Renal cortex interstitium (tissue), 11 donors: ENCODE measurements at regions not wholly inside any gene's neighbourhood (a gene's known extent, or its start where the extent isn't known, plus 50 kb on each side); places are given as distances from the start of the nearest gene placed in this dataset.
A peak's percentile ranks its signal among the peaks of the same experiment; 100 is the strongest.

Source experiments
- DNase-seq, 11 donors: peaks; one replicate each; pipeline ENCODE4 v3.0.0-alpha.2; 2013; ENCODE audit warnings: low read depth in 9 of 11, low spot score in 4 of 11; ENCODE audit errors: extremely low read depth in 1 of 11

GRCh38 chr7:121578669-121579068 is 182.6 kb upstream of the FAM3C start:
- DNase-seq, result no peak

DNA sequence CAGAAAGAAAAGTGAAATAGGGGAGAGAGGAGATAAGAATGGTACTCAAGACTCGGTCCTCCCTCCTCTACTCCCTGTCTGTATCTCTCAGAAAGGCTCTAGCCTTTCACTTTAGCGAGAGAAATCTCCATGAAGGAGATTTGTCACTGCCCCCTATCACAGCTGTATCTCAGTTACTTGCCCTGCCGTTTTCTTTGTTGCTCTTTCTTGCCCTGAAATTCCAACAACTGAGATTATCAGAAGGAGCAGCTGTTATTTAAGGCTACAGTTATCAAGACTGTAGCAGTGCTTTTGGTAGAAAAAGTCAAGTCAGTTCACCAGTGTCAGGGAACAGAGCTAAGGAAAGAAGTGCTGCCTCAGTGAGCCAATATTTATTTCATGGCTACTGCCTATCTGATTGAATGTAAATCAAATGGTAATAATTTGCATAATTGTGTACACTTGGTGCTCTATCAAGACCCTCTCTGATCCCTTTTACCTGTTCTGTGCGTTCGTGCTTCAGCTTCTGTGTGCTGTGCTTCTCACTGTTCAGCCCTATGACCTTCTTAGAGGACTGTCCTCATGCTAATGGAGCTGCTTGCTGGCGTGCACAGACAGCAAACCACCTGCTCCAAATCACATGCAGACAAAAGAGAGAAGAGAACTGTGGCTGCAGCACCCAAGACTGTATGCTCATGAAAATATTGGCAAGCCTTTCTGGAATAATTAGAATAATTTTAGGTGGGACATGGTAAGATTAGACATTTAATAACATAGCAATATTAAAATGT is 180.2 kb upstream of the FAM3C start:
- no peak for DNase-seq

- DNase-seq, result no peak
These were observed 179.2 kb upstream of the FAM3C start for GRCh38 chr7:121575194-121575765.

DNA sequence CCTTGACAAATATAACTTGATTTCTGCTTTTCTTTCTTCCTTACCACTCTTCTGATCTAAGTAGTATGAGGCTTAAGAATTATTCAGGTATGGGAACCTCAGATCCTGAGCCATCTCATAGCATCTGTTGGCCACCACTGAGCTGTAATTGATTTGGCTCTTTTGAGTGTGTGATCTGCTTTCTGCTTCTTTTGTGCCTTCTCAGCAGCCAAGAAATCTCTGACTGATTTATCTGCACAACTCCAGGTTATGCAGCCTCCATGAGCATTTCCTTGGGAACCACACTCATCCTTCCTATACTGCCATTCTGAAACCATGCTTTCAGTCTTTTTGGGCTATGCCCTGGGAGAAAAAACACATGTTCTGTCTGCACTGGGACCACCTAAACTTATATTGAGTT is 178.0 kb upstream of the FAM3C start:
- no peak for DNase-seq

- DNase-seq, result no peak
These were observed 176.5 kb upstream of the FAM3C start for GRCh38 chr7:121572615-121573014.

DNA sequence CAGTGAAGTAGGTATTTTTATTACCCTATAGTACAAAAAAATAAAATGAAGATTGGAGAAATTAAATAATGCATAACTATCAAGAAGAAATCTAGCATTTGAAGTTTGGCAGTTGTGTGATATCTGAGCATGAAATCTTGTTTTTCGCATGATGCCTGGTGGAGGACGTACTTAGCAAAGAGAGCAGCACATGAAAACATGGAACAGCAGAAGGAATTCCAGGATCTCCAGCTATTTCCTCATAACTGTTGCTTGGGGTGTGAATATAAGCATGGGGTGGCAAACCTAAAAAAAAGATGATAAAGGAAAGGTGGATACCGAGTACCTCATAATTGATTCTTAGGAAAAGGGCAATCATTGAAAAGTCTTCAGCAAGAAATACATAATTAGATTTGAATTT is 174.3 kb upstream of the FAM3C start:
- no peak for DNase-seq

- DNase-seq, result no peak
These were observed 167.1 kb upstream of the FAM3C start for GRCh38 chr7:121563177-121563576.

- DNase-seq, result no peak
These were observed 166.2 kb upstream of the FAM3C start for GRCh38 chr7:121562259-121562658.

- DNase-seq, result no peak
These were observed 165.6 kb upstream of the FAM3C start for GRCh38 chr7:121561717-121562116.

DNA sequence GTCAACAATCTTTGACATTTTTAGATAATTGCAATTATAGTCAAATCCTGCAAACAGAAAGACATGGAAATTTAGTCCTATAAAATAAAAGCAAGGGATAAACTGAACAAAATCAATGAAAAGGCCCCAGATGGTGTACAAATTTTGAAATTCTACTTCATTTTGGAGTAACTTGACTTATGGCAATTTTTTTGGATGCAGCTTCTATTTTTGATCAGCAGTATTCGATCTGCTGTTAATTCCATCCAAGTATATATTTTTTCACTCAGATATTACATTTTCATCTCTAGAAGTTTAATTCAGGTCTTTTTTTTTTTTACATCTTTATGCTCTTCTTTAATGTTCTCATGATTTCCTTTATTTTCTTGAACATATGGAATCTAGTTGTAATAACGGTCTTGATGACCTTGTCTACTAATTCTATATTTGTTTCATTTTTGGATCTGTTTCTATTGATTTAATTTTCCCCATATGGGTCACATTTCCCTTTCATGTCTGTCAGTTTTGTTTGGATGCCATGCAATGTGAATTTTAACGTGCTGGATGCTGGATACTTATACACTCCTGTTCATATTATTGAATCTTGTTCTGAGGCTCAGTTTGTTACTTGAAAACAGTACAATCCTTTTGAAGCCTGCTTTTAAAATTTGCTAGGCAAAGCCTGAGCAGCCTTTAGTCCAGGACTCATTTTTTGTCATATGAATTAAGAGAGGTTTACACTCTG is 164.3 kb upstream of the FAM3C start:
- DNase-seq, result no peak

DNA sequence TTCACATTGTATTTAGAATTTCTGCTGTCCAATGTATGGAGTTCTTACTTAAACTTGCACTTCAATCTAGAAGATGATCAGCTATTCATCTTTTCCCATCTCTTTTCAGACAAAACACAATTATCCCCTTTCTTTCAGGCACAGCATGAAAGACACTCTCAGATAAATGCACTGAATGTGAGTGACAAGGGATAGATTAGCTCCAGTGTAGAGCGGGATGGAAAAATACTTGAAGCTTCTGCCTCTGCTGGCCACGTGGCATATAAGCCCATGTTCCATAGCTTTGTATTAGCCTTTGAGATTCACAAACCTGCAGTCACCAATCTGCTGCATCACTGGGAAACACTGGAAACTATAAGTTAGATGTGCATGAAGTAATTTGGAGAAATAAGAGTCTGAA is 162.2 kb upstream of the FAM3C start:
- DNase-seq, result no peak

GRCh38 chr7:121557034-121557892 is 161.2 kb upstream of the FAM3C start:
- DNase-seq, result no peak

GRCh38 chr7:121555558-121555957 is 159.4 kb upstream of the FAM3C start:
- DNase-seq, result no peak

- peak in 8 of 11 donors; percentile 17 to 56 (median 38) for DNase-seq
These were observed 151.5 kb upstream of the FAM3C start for GRCh38 chr7:121547544-121548092.

DNA sequence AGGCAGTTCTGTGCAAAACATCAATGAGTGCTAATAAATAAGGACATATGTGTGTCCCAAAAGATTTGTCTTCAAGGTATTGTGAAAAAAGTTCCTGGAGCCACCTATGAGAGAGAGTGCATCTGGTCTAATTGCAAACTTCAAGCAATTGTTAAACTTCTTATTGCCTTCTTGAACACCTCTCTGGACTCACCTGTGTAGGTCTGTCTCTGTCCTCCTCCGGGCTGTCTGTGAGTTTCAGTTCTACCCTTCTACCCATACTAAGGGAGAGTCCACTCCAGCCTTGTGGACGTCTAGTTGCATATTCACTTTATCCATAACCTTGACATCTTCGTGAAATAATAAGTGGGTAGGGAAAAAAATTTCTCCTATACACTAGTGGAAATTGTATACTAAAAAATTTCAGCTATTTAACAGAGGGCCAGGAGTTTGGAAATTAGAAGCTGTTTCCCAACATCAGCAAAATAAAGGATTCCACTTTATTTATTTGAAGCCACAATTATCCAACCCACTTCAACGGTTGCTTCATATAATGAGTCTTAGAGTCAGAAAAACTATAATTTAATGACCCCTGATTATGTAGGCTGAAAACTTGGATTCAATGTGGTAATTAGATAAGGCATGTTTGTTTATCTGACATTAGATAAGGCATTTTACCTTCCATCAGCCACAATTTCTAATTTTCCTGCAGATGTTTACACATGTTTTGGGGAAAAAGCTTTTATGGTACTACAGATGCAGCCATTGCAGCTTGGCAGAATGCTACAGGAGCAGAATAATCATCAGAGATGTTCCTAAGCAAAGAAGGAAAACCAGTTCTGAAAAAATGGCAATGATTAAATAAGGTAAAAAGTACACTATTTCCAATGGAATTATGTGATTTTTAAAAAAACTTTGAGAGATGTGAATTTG is 150.8 kb upstream of the FAM3C start:
- DNase-seq, result no peak

- DNase-seq, result no peak
These were observed 149.3 kb upstream of the FAM3C start for GRCh38 chr7:121545418-121545817.

- DNase-seq, result peak; percentile 20 to 64 (median 40)
These were observed 148.6 kb upstream of the FAM3C start for GRCh38 chr7:121544726-121545125.

GRCh38 chr7:121544238-121544637 is 148.1 kb upstream of the FAM3C start:
- DNase-seq, result no peak
